Middle frontal gyrus (tissue), 1 donor: ENCODE measurements at regions not wholly inside any gene's neighbourhood (a gene's known extent, or its start where the extent isn't known, plus 50 kb on each side); places are given as distances from the start of the nearest gene placed in this dataset.

Experiments
- DNase-seq: peaks from one replicate; pipeline ENCODE4 v3.0.0-alpha.2; 2015; ENCODE audit warnings: low spot score; ENCODE audit errors: extremely low spot score

DNA sequence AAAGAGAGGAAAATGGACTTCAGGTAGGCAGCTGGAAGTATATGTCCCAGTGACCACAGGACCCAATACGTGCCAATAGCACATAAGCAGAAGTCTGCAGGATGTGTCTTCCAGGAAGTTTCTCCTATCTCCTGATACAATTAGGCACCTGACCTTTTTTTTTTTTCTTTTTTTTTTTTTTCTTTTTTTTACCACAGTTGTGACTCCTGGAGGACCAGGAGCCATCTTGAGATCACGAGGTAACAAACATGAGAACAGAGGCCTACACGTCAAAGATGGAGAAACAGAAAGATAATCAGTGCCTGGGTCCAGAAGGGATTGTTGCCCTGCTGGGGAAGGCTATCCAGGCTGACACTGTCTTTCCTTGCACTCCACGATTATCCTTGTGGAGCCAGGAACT is 312.4 kb upstream of the NEBL start:
- DNase-seq = no peak

- no peak for DNase-seq
Observed at GRCh38 chr10:21208666-21209316, 311.7 kb upstream of the NEBL start.

DNA sequence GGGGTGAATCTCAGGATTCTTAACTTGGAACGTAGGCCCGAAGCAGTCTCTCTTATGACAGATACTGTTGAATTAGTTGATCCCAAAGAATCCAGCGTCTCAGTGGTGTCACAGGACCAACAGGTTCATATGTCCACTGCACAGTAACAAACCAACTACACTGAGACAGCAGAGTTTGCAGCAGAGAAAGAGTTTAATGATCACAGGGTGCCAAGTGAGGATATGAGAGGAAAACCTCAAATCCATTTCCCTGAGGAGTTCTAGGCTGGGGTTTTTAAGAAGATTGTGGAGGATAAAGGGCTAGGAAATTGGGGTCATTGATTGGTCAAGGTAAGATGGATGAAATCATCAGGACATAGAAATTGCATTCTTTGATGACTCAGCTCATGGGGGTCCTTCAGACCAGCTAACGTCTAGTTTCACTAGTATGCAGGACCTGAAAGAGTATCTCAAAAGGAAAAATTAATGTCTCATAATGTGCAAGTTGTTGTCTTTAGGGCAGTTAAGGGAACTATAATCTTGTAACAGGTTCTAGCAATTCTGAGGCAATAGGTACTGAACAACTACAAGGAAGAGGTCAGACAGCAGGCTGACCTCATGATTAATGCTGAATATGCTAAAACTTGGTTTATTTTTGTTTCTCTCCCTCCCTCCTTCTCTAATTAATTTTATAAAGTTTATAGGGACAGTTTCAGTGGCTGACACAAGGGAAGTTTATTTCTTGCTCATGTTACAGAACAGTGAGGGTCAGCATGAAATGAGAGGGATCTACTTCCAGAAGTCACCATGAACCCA is 310.9 kb upstream of the NEBL start:
- DNase-seq = no peak

DNA sequence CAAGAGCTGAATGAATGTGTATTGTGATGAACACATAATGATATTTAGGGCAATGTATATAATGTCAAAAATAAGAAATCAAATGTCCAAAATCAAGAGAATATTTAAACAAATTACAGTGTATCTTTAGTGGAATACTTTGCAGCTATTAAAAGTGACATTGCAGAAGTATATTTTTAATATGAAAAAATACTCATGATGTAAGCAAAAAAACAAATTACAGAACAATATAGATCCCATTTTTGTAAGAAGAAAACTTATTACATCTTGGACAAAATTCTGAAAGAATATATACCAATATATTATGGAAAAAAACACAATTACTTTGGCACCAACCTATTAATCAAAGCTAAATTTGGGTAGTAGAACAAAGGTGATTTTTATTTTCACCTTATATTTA is 308.2 kb upstream of the NEBL start:
- no peak for DNase-seq

- DNase-seq = no peak
Observed at GRCh38 chr10:21203473-21204107, 306.5 kb upstream of the NEBL start.

- no peak for DNase-seq
Observed at GRCh38 chr10:21202776-21203462, 305.8 kb upstream of the NEBL start.

GRCh38 chr10:21199501-21199900 is 302.4 kb upstream of the NEBL start:
- no peak for DNase-seq

- DNase-seq = no peak
Observed at GRCh38 chr10:21197838-21198237, 300.7 kb upstream of the NEBL start.

- peak; percentile 49 for DNase-seq
Observed at GRCh38 chr10:21196822-21197395, 299.8 kb upstream of the NEBL start.

DNA sequence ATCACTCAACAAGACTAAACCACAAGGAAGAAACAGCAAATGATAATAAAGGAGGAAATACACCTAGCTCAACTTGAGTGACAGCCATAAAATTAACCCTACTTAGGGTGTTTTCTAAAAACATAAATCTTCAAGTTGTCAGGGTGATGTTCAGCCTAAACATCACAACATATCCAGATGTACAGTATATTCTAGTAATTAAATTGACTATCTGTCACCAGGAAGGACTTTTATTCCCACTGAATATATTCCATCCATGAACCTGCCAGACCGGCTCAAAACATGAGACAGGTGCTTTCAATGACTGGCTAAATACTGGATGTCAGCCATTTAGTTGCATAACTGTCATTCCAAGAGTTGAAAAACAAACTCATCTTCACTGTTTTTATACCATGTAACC is 298.1 kb upstream of the NEBL start:
- DNase-seq = no peak

- DNase-seq = no peak
Observed at GRCh38 chr10:21194510-21194993, 297.4 kb upstream of the NEBL start.

DNA sequence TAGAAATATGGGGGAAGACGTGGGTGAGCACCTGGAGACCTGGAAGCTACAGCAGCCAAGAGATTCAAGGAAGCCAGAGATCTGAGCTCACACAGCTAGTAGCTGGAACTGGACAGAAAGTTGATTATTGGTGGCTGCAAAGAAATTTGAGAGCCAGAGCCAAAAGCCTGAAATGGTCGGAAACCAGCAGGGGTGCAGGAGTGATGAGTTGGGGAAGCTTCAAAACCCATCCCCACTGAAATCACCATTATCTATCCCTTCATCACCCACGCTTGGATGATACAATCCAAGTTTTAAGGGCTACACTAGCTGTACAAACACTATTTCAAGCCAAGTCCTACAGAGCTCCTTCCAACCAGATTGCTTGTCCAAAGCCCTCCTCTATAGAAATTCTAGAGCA is 296.1 kb upstream of the NEBL start:
- no peak for DNase-seq

DNA sequence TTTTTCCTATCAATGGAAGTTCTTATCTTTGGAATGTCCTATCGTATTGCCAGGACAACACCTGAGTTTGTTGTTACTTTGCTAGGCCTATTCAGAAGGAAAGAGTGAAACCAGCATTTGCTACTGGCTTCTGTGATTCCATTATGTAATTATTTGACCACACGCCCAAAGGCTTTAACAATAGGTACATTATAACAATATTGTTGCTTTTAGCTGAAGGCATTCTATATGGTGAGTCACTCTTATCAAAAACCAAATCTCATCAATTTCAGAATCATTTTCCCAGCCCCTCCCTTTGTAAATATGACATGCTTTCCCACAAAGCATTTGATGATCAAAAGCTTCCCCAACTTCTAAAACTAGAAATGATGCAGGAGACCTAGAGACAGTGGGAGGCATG is 294.4 kb upstream of the NEBL start:
- no peak for DNase-seq

- DNase-seq = no peak
Observed at GRCh38 chr10:21184984-21185383, 287.9 kb upstream of the NEBL start.

GRCh38 chr10:21184216-21184615 is 287.1 kb upstream of the NEBL start:
- no peak for DNase-seq

GRCh38 chr10:21183025-21183424 is 285.9 kb upstream of the NEBL start:
- DNase-seq = no peak

- DNase-seq = no peak
Observed at GRCh38 chr10:21181451-21181850, 284.3 kb upstream of the NEBL start.

GRCh38 chr10:21180604-21181003 is 283.5 kb upstream of the NEBL start:
- no peak for DNase-seq

DNA sequence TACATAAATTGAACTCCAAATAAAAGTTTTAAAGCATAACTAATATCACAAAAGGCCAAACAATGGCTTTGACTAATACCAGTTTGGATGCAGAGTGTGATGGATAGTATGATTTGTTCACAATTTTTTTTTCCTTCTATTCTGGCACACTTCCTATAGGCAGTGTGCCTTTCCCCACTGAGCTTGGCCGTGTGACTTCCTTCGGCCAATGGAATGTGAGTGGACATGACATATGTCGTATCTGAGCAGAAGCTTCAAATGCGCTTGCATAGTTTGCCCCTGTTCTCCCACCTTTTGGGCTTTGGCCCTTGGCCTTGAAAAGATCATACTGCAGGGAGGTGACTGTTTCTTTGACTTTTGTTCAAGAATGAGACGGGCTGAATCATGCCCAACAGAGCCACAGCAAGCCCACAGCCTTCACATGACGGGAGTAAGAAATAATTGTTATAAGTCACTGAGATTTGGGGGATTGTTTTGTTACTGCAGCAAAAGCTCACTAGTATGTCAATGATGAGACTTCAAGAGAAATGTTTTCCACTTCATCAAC is 279.9 kb upstream of the NEBL start:
- no peak for DNase-seq

- no peak for DNase-seq
Observed at GRCh38 chr10:21175797-21176196, 278.7 kb upstream of the NEBL start.
